Activated CD4-positive, alpha-beta T cell treated with anti-CD3 and anti-CD28 coated beads, Interleukin-2, amount 50 U/mL, for 48 hours (primary cell): ENCODE measurements at regions not wholly inside any gene's neighbourhood (a gene's known extent, or its start where the extent isn't known, plus 50 kb on each side); places are given as distances from the start of the nearest gene placed in this dataset.
"Not testable (repeated sequence)": the region's sequence is repeated elsewhere in the genome, so short reads cannot be mapped to it uniquely, and the experiment has no call there.

Experiments used
- DNase-seq, 2 experiments: peaks; one replicate each; pipeline ENCODE4 v3.0.0-alpha.2; 2020

- no peak for DNase-seq
Measured at GRCh38 chr12:91493308-91493707, 310.7 kb upstream of the DCN start.

GRCh38 chr12:91492648-91493047 is 310.0 kb upstream of the DCN start:
- no peak for DNase-seq

- no peak for DNase-seq
Measured at GRCh38 chr12:91490667-91491311, 308.2 kb upstream of the DCN start.

GRCh38 chr12:91483471-91483985 is 300.9 kb upstream of the DCN start:
- no peak for DNase-seq

GRCh38 chr12:91482231-91482630 is 299.6 kb upstream of the DCN start:
- no peak for DNase-seq

GRCh38 chr12:91478500-91478899 is 295.9 kb upstream of the DCN start:
- DNase-seq = no peak

- DNase-seq = no peak
Measured at GRCh38 chr12:91467686-91468085, 285.1 kb upstream of the DCN start.

- no peak for DNase-seq
Measured at GRCh38 chr12:91461061-91461460, 278.4 kb upstream of the DCN start.

- DNase-seq = no peak
Measured at GRCh38 chr12:91460469-91460868, 277.9 kb upstream of the DCN start.

- no peak for DNase-seq
Measured at GRCh38 chr12:91455321-91455720, 272.7 kb upstream of the DCN start.

- no peak for DNase-seq
Measured at GRCh38 chr12:91454179-91454578, 271.6 kb upstream of the DCN start.

GRCh38 chr12:91452464-91452863 is 269.8 kb upstream of the DCN start:
- DNase-seq = not testable (repeated sequence)

- DNase-seq = no peak
Measured at GRCh38 chr12:91441993-91442952, 259.7 kb upstream of the DCN start.

- no peak for DNase-seq
Measured at GRCh38 chr12:91441246-91441645, 258.6 kb upstream of the DCN start.

- no peak for DNase-seq
Measured at GRCh38 chr12:91434081-91434480, 251.5 kb upstream of the DCN start.

GRCh38 chr12:91432755-91433154 is 250.1 kb upstream of the DCN start:
- no peak for DNase-seq

- no peak for DNase-seq
Measured at GRCh38 chr12:91432089-91432488, 249.5 kb upstream of the DCN start.

- no peak for DNase-seq
Measured at GRCh38 chr12:91424506-91424905, 241.9 kb upstream of the DCN start.

- no peak for DNase-seq
Measured at GRCh38 chr12:91423693-91424050, 241.1 kb upstream of the DCN start.

GRCh38 chr12:91422811-91423692 is 240.4 kb upstream of the DCN start:
- no peak for DNase-seq

- DNase-seq = no peak
Measured at GRCh38 chr12:91422127-91422526, 239.5 kb upstream of the DCN start.

GRCh38 chr12:91419809-91420208 is 237.2 kb upstream of the DCN start:
- no peak for DNase-seq
